GM04504 (cell line): ENCODE measurements at regions not wholly inside any gene's neighbourhood (a gene's known extent, or its start where the extent isn't known, plus 50 kb on each side); places are given as distances from the start of the nearest gene placed in this dataset.

Experiments used
- DNase-seq: peaks from one replicate; pipeline ENCODE4 v3.0.0-alpha.2; 2012; ENCODE audit warnings: low read depth

GRCh38 chr2:46831051-46831868 is 84.3 kb downstream of the MCFD2 start:
- peak; percentile 91 for DNase-seq

DNA sequence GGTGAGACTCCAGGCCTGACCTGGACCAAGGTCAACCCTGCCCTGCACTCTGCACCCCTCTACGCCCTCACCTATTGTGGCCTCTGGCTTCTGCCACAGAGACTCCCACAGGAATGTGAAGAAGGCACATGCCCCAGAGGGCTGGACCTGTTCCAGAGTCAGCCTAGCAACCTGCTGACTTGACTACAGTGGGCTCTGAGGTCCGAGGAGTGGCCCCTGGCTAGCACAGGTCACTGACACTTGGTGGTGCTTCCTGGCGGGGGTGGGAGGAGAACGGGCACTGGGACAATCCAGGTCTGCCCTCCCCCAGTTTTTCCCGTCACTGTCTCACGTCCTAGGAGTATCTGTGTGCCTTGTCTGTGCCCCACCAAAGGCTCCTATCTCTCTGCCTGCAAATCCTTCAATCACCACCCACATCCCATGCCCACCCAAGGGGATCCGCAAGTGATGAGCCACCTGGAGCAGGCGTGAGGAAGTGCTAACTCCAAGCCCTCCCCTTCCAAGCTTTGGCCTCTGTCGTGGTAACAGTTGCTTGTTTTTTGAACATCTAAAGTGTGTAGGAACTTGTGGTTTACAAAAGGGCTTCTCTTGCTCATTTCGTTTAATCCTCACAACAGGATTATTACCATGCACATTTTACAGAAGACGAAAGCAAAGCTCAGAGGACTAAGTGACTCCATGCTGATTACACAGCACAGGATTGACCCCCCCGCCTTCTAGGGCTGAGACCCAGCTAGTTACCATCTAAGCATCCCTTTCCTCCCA is 86.2 kb downstream of the MCFD2 start:
- DNase-seq: no peak

GRCh38 chr2:46828491-46829230 is 86.9 kb downstream of the MCFD2 start:
- DNase-seq: no peak

GRCh38 chr2:46828135-46828438 is 87.5 kb downstream of the MCFD2 start:
- DNase-seq: no peak

DNA sequence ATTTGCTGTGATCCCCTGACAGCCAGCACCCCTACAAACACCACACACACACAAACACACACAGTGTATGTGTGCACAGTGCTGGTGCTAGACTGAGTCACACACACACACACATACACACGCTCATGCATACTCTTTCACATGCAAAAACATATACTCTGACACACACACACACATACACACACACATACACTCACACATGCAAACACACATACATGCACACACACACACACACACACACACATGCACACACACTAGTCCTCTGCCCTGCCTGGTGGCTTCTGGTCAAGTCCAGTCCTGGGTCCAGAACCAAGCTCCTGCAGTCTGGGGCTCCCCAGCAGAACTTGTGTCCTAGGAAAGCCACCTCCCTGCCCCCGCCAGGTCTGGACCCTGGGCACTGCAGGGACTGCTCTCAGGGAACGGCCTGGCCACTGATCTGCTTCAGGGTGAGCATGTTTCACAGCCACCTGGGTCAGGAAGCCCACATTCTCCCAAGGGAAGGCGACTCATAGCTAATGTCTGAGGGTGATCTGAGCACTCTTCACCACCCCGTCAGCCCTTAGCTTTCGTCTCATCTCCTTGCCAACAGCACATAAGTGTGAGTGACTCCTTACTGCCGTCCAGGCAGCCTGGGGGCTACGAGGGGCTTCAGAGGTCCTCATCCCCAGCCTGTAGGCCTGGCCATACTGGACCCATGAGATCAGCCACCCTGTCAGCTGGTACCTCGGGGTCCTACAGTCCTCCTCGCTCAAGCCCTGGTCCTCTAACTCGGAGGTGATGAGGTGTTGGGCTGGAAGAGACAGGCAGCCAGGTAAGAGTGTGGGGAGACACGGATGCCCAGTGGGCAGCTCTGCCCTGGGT is 88.1 kb downstream of the MCFD2 start:
- DNase-seq: no peak

DNA sequence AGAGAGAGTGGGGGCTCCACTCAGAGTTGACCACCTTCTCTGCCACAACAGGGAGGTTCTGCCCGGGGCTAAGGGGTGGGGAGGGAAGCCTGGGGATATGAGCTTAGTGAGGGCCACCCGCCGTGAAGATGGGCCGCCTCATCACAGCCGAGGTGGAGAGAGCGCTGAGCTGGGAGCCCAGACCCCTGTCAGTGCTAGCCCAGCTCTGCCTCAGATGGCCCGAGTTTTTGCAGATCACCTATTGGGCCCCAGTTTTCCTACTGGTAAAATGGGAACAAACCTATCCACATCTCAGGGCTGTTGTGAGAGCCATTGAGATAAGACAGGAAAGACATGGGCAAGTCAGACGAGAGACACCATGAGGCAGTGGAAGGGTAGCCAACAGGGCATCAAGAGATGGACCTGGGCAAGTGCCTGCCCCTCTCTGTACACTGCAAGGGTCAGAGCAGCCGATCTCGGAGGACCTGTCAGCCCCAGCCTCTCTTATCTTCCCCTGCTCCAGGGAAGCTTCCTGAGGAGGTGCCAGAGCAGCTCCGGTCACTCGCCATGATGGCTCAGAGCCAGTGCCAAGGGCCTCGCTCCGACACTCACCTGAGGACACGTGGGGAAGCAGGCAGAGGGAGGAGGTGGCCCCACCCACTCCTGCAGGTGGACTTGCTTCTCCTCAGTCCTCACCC is 88.9 kb downstream of the MCFD2 start:
- DNase-seq: no peak

DNA sequence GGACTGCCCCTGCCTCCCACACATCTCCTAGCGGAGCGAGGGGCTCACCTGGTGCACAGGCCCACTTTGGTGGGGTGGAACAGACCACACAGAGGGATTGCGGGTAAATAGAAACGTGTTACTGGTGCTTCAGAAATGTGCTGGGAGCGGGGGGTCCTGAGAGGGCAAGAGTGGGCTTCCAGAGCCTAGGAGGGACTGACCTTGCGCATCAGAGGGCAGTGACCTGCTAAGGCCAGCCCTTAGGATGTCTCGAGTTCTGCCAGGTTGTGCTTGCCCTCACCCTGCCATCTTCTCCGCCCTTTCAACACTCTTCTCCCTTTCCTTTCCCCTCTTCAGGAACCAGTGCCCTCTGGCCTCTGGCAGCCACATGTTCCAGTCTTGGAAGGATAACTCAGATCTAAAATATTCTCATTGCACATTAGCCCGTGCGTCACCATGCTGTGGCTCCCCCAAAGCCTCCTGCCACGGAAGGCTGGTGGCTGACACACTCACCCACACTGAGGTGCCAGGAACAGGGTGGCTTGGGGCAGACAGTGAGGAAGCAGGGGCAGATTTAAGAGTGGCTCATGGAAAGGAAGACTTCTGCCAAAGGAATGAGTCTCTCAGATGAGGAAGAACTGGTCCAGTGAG is 89.6 kb downstream of the MCFD2 start:
- peak; percentile 79 for DNase-seq

- DNase-seq: no peak
Measured at GRCh38 chr2:46825231-46825938, 90.2 kb downstream of the MCFD2 start.

DNA sequence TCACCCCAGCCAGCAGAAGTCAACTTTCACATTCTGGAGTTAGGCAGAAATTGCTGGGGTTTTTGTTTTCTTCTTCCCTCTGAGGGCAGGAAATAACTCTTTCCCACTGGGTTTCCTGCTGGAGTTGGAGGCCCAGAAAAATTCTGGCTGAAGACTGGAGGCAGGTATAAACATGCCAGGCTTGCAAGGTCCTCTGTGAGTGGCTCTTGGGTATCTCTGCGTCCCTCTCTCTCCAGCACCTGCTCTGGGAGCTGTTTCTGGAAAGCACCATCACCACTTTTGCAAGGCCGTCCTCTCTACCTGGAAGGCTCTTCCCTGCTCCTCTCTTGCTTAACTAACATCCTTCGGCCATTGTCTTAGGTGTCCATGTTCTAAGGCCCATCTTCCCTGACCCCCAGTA is 91.0 kb downstream of the MCFD2 start:
- DNase-seq: no peak

- no peak for DNase-seq
Measured at GRCh38 chr2:46821600-46821999, 94.0 kb downstream of the MCFD2 start.

- no peak for DNase-seq
Measured at GRCh38 chr2:46818819-46819218, 96.8 kb downstream of the MCFD2 start.

DNA sequence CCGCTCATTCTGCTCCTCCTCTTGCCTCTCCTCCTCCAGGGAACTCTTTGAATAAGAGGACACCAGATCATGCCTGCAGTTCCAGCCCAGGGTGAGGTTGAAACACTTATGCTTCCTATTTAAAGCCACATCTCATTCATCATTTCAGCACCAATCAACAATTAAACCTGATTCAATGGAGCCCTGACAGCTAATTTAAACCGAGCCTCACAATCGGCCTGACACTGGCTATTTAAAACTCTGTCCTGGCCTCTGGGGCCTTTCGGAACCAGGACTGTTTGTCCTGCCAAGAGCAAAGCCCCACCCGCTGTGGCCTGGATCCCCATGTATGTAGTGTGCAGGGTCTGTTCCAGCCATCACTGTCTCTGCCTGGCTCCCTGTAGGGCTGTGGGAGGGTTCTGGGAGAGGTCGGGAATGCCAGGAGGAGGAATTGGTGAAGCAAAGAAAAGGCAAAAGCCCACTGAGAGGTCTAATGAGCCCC is 97.4 kb downstream of the MCFD2 start:
- DNase-seq: no peak

DNA sequence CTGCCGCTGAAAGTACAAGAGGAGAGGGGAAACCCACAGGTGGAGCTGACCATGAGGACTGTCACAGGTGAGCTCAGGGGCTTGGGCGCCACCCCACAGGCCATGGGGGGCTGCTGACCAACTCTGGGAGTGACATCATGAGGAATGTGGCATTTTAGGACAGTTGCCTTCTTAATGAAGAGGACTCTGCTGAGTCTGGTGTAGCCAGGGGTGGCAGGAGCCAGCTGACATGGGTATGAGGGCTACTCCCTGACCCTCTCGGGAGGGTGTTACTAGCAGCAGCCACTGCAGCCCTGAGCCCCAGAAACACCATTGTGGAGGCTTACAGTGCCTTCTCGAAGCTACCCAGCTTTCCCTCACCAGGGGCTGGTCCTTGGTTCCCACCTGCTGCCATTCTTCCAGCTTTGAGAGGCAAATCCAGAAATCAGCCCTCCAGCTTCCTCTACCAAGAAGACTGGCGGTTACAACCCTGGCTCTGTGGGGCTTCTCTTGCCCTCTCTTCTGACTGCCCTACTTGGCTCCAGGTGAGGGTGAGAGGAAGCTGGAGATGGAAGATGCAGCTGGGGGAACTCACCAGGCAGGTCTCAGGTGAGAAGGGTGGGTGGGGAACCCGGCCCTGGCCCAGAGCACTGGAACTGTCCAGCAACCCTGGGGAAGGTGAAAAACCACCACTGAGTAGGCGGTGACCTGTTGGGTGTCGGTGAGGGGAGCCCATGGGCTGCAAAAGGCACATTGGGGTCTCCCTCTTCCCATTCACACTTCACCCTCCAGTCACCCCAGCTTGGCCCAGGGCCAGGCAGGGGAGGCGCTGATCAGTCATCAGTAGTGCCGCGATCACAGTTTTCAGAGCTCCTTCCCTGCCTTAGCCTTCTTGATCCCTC is 98.5 kb downstream of the MCFD2 start:
- DNase-seq: no peak

DNA sequence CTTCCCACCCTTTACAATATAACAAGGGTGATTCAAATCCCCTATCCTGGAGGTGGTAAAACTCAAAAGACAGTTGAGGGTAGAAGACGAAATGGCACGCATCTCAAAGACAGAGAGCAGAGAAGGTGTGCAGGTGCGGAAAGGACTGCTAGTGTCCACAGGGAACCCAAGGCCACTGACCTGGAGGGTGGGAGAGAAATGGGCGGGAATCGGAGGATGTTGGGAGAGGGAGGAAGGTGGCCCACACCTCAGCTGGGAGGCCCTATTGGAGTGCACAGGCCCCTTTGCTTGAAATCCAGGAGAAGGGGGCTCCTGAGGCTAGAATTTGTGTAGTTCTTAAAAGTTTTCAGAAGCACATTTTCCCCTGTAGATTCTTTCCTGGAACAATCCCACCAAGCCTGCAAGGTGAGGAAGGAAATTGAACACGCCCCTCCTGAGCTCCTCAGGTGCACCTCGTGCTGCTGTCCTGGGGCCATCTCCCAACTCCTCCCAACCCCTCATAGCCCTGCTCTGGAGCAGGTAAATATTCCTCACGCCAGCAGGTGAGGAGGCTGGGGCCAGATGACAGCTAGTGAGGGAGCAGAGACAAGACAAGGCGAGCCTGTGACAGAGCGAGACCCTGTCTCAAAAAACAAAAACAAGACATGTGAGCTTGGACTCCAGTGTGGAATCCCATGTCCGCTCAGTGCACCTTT is 99.3 kb downstream of the MCFD2 start:
- no peak for DNase-seq

GRCh38 chr2:46815121-46815802 is 100.3 kb downstream of the MCFD2 start:
- no peak for DNase-seq

DNA sequence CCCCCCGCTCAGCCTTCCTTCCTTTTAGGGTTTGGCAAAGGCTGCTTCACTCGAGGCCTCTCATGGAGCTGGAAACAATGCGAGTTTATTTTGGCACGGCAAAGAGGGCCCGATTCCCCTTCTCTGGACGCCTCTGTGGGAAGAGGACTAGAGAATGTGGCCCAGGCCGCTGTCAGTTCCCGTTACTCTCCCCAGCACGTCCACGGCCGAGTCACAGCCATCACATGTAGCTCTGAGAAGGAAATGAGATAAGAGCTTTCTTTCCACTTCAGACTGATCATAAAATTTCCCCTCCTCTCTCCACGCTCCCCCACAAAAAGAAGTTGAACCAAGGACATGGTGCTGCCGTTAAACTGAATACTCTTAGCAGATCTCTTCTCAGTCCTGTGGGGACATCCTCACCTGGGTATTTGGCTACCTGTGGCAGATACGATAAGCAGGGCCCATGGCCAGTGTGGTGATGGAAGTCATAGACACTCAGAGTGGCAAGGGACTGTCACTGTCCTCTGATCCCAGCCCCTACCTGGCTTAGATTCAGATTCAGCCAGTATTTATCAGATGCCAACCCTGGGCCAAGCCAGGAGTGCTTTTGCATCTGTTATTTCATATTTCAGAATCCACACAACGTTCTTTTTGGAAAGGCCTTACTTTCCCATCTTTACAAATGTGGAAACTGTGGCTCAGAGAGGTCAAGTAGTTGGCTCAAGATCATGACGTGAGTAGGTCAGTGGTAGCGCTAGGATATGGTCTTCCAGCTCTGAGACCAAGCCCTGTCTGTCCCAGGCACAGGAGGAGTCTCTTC is 101.2 kb downstream of the MCFD2 start:
- DNase-seq: no peak

DNA sequence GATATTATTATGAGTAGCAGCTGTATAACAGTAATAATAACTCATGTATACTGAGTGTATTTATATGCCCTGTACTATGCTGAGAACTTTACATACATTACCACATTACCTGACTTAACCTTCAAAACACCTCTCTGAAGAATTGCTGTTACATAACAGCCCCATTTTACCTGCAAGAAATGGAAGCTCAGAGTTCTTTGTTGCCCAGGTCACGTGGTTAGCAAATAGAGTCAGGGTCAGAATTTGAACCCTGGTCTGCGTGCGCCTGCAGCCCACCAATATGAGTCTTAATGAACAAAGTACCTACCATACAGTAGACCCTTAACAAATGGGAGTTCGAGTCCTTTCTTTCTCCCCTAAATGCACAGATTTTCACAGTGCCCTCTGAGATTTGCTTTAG is 101.9 kb downstream of the MCFD2 start:
- no peak for DNase-seq
